MM.1S (cell line): ENCODE measurements at regions not wholly inside any gene's neighbourhood (a gene's known extent, or its start where the extent isn't known, plus 50 kb on each side); places are given as distances from the start of the nearest gene placed in this dataset.

Source experiments
- DNase-seq: peaks from one replicate; pipeline ENCODE4 v3.0.0-alpha.2; 2015
- H2AFZ ChIP-seq: fragments of 300-600 bp; sonication (generic); 2 replicates; pipeline ENCODE4 v1.6.0; 2016; ENCODE audit warnings: antibody characterized with exemption, low read length
- H3F3A ChIP-seq: fragments of 300-600 bp; sonication (generic); 2 replicates; pipeline ENCODE4 v1.6.1; 2016; ENCODE audit warnings: mild to moderate bottlenecking, antibody characterized with exemption, low read length, moderate library complexity, mixed read lengths; ENCODE audit not compliant: insufficient read depth
- H3K27ac ChIP-seq: fragments of 300-600 bp; sonication (generic); 2 replicates; pipeline ENCODE4 v1.5.1; 2016; ENCODE audit warnings: mild to moderate bottlenecking, low read length
- H3K27me3 ChIP-seq: fragments of 300-600 bp; sonication (generic); replicated peaks from 2 replicates; pipeline ENCODE4 v1.6.0; 2016; ENCODE audit warnings: low read length; ENCODE audit not compliant: insufficient read depth
- H3K36me3 ChIP-seq: fragments of 300-600 bp; sonication (generic); replicated peaks from 2 replicates; pipeline ENCODE4 v1.6.1; 2016; ENCODE audit warnings: mild to moderate bottlenecking, low read length, mixed read lengths; ENCODE audit not compliant: insufficient read depth
- H3K4me1 ChIP-seq: fragments of 300-600 bp; sonication (generic); 2 replicates; pipeline ENCODE4 v1.6.1; 2016; ENCODE audit warnings: low read length, mixed read lengths
- H3K4me2 ChIP-seq: fragments of 300-600 bp; sonication (generic); 2 replicates; pipeline ENCODE4 v1.6.0; 2016; ENCODE audit warnings: low read depth, low read length
- H3K4me3 ChIP-seq: fragments of 300-600 bp; sonication (generic); 2 replicates; pipeline ENCODE4 v1.5.1; 2016; ENCODE audit warnings: low read length, mixed read lengths
- H3K79me2 ChIP-seq: fragments of 300-600 bp; sonication (generic); 2 replicates; pipeline ENCODE4 v1.6.1; 2016; ENCODE audit warnings: mixed run types, low read length, mixed read lengths
- H3K9ac ChIP-seq: fragments of 300-600 bp; sonication (generic); 2 replicates; pipeline ENCODE4 v1.6.1; 2016; ENCODE audit warnings: low read length, mixed read lengths
- H3K9me2 ChIP-seq: fragments of 300-600 bp; sonication (generic); replicated peaks from 2 replicates; pipeline ENCODE4 v1.6.1; 2016; ENCODE audit warnings: mild to moderate bottlenecking, low read length, mixed read lengths; ENCODE audit not compliant: insufficient read depth
- H3K9me3 ChIP-seq: fragments of 300-600 bp; sonication (generic); replicated peaks from 2 replicates; pipeline ENCODE4 v1.6.1; 2016; ENCODE audit warnings: mild to moderate bottlenecking, low read length, mixed read lengths; ENCODE audit not compliant: insufficient read depth
- H4K20me1 ChIP-seq: fragments of 300-600 bp; sonication (generic); 2 replicates; pipeline ENCODE4 v1.6.1; 2016; ENCODE audit warnings: mild to moderate bottlenecking, low read length, moderate library complexity, mixed read lengths; ENCODE audit not compliant: insufficient read depth
- CTCF ChIP-seq: fragments of 300-600 bp; sonication (generic); IDR thresholded peaks from 2 replicates; pipeline ENCODE4 v1.5.1; 2016; ENCODE audit warnings: antibody characterized with exemption, low read length, mixed read lengths
- EZH2 ChIP-seq: fragments of 300-600 bp; sonication (generic); optimal IDR thresholded peaks from 2 replicates; pipeline ENCODE3; 2017; ENCODE audit warnings: low read depth, mild to moderate bottlenecking, antibody characterized with exemption, low read length, mixed read lengths
- EZH2phosphoT487 ChIP-seq: fragments of 300-600 bp; sonication (generic); IDR thresholded peaks from 2 replicates; pipeline ENCODE4 v1.6.1; 2018; ENCODE audit warnings: antibody characterized with exemption, low read length

- Histone ChIP-seq H3K4me1 (no peaks in the 10 kb centered on the region), H3K9me2 (no peaks in the 10 kb centered on the region; the same call in 1 of the 2 replicates), H3K27me3 (no peaks in the 10 kb centered on the region), H3K9ac (no peak overlapping the region), H3K36me3 (no peaks in the 10 kb centered on the region), H3F3A (no peaks in the 10 kb centered on the region), H4K20me1 (no peaks in the 10 kb centered on the region), H3K4me3 (no peak overlapping the region), H2AFZ (no peak overlapping the region), H3K27ac (no peak overlapping the region), H3K79me2 (no peaks in the 10 kb centered on the region), H3K4me2 (no peak overlapping the region), H3K9me3 (no peaks in the 10 kb centered on the region)
- TF ChIP-seq CTCF (no peak), EZH2phosphoT487 (no peak)
- DNase-seq, result no peak
These were observed 119.0 kb downstream of the GASK1B start for GRCh38 chr4:158053801-158054200.

GRCh38 chr4:158053086-158053485, 119.7 kb downstream of the GASK1B start:
- Histone ChIP-seq H3K79me2 (no peaks in the 10 kb centered on the region), H3K27me3 (no peaks in the 10 kb centered on the region), H3K4me1 (no peaks in the 10 kb centered on the region), H2AFZ (no peak overlapping the region), H3K4me3 (no peak overlapping the region), H4K20me1 (no peaks in the 10 kb centered on the region), H3K9me2 (no peaks in the 10 kb centered on the region; the same call in 1 of the 2 replicates), H3K4me2 (no peak overlapping the region), H3K9me3 (no peaks in the 10 kb centered on the region), H3F3A (no peaks in the 10 kb centered on the region), H3K36me3 (no peaks in the 10 kb centered on the region), H3K27ac (no peak overlapping the region), H3K9ac (no peak overlapping the region)
- no peak for TF ChIP-seq EZH2
- TF ChIP-seq CTCF, result no peak
- no peak for TF ChIP-seq EZH2phosphoT487
- no peak for DNase-seq

GRCh38 chr4:158051401-158052235, 121.2 kb downstream of the GASK1B start:
- Histone ChIP-seq H3F3A (no peaks in the 10 kb centered on the region), H3K4me3 (no peak overlapping the region)
- DNase-seq, result no peak

More at GRCh38 chr4:158051401-158052235, 121.2 kb downstream of the GASK1B start:
- no peak overlapping the region for H3K4me2 ChIP-seq
- no peaks in the 10 kb centered on the region for H3K9me3 ChIP-seq
- no peaks in the 10 kb centered on the region for H3K27me3 ChIP-seq
- no peak overlapping the region for H2AFZ ChIP-seq
- H4K20me1 ChIP-seq, result no peaks in the 10 kb centered on the region
- TF ChIP-seq EZH2phosphoT487 (no peak), CTCF (no peak), EZH2 (no peak)
- no peak overlapping the region for H3K27ac ChIP-seq
- no peaks in the 10 kb centered on the region for H3K4me1 ChIP-seq
- no peaks in the 10 kb centered on the region for H3K9me2 ChIP-seq
- H3K9ac ChIP-seq, result no peak overlapping the region
- no peaks in the 10 kb centered on the region for H3K79me2 ChIP-seq
- H3K36me3 ChIP-seq, result no peaks in the 10 kb centered on the region
